HG03175 (cell line): ENCODE measurements at regions not wholly inside any gene's neighbourhood (a gene's known extent, or its start where the extent isn't known, plus 50 kb on each side); places are given as distances from the start of the nearest gene placed in this dataset.

Experiments used
- ATAC-seq: cut with Tn5 transposase; IDR thresholded peaks from one replicate; pipeline ENCODE4 v1.9.1; 2021; ENCODE audit warnings: mild to moderate bottlenecking, moderate library complexity; ENCODE audit not compliant: unreplicated experiment

GRCh38 chr12:65517656-65518210 lies 239.2 kb downstream of the MSRB3 start:
- no peak for ATAC-seq

GRCh38 chr12:65518771-65519170 lies 240.3 kb downstream of the MSRB3 start:
- ATAC-seq, result no peak

GRCh38 chr12:65520658-65521057 lies 242.2 kb downstream of the MSRB3 start:
- no peak for ATAC-seq

- ATAC-seq, result no peak
Measured at GRCh38 chr12:65522956-65523860, 244.7 kb downstream of the MSRB3 start.

- no peak for ATAC-seq
Measured at GRCh38 chr12:65524666-65525065, 246.2 kb downstream of the MSRB3 start.

GRCh38 chr12:65525491-65526141 lies 247.1 kb downstream of the MSRB3 start:
- ATAC-seq, result no peak

GRCh38 chr12:65526311-65526710 lies 247.8 kb downstream of the MSRB3 start:
- no peak for ATAC-seq

GRCh38 chr12:65528127-65528526 lies 249.6 kb downstream of the MSRB3 start:
- ATAC-seq, result no peak

- ATAC-seq, result no peak
Measured at GRCh38 chr12:65529106-65529505, 250.6 kb downstream of the MSRB3 start.

- no peak for ATAC-seq
Measured at GRCh38 chr12:65529771-65530435, 251.4 kb downstream of the MSRB3 start.

- no peak for ATAC-seq
Measured at GRCh38 chr12:65532162-65532561, 253.7 kb downstream of the MSRB3 start.

- ATAC-seq, result no peak
Measured at GRCh38 chr12:65532764-65533163, 254.3 kb downstream of the MSRB3 start.

- ATAC-seq, result no peak
Measured at GRCh38 chr12:65533177-65533883, 254.8 kb downstream of the MSRB3 start.

GRCh38 chr12:65534238-65534841 lies 255.9 kb downstream of the MSRB3 start:
- no peak for ATAC-seq

GRCh38 chr12:65535946-65536345 lies 257.5 kb downstream of the MSRB3 start:
- ATAC-seq, result no peak

GRCh38 chr12:65536351-65536750 lies 257.9 kb downstream of the MSRB3 start:
- no peak for ATAC-seq

- no peak for ATAC-seq
Measured at GRCh38 chr12:65536876-65537681, 258.6 kb downstream of the MSRB3 start.

- no peak for ATAC-seq
Measured at GRCh38 chr12:65537978-65538377, 259.5 kb downstream of the MSRB3 start.

- ATAC-seq, result no peak
Measured at GRCh38 chr12:65539023-65539422, 260.5 kb downstream of the MSRB3 start.

- ATAC-seq, result no peak
Measured at GRCh38 chr12:65540140-65540539, 261.7 kb downstream of the MSRB3 start.
